Heart right ventricle (tissue), 16 donors: ENCODE measurements at regions not wholly inside any gene's neighbourhood (a gene's known extent, or its start where the extent isn't known, plus 50 kb on each side); places are given as distances from the start of the nearest gene placed in this dataset.
A peak's percentile ranks its signal among the peaks of the same experiment; 100 is the strongest.

Experiments used
- ATAC-seq, 8 donors: fragments of 200-7000 bp; cut with Tn5 transposase; one replicate each; pipeline ENCODE4 v1.9.1; 2020; ENCODE audit warnings: mild to moderate bottlenecking in 8 of 8, moderate library complexity in 8 of 8, moderate number of reproducible peaks in 1 of 8
- DNase-seq, 2 donors: peaks; one replicate each; pipeline ENCODE4 v3.0.0-alpha.2; 2020
- H3K27ac ChIP-seq, 10 donors: fragments of 200-600 bp; sonication (generic) in 2 of 10; one replicate each; pipeline versions ENCODE4 v1.5.0 to v1.8.0; 2020 to 2022; ENCODE audit warnings: mild to moderate bottlenecking in 3 of 10
- H3K27me3 ChIP-seq, 7 donors: fragments of 200-600 bp; one replicate each; pipeline ENCODE4 v1.8.0; 2021 to 2022; ENCODE audit warnings: mild to moderate bottlenecking in 2 of 7
- H3K36me3 ChIP-seq, 9 donors: fragments of 200-600 bp; sonication (generic) in 1 of 9; one replicate each; pipeline versions ENCODE4 v1.5.0 to v1.8.0; 2020 to 2022; ENCODE audit warnings: mild to moderate bottlenecking in 2 of 9
- H3K4me1 ChIP-seq, 9 donors: fragments of 200-600 bp; sonication (generic) in 1 of 9; one replicate each; pipeline versions ENCODE4 v1.5.0 to v1.8.0; 2020 to 2022; ENCODE audit warnings: mild to moderate bottlenecking in 4 of 9
- H3K4me3 ChIP-seq, 10 donors: fragments of 200-600 bp; sonication (generic) in 2 of 10; one replicate each; pipeline versions ENCODE4 v1.5.0 to v1.8.0; 2020 to 2022; ENCODE audit warnings: mild to moderate bottlenecking in 7 of 10, moderate library complexity in 2 of 10
- H3K9me3 ChIP-seq, 11 donors: fragments of 200-600 bp in 10 of 11; sonication (generic) in 2 of 11; one replicate each; pipeline versions ENCODE4 v1.5.0 to v1.8.0; 2013 to 2022; ENCODE audit warnings: mild to moderate bottlenecking in 2 of 11, control low read depth in 1 of 11, moderate library complexity in 1 of 11
- CTCF ChIP-seq, 9 donors: fragments of 200-600 bp; sonication (generic) in 2 of 9; IDR thresholded peaks; one replicate each; pipeline versions ENCODE4 v1.5.0 to v1.8.0; 2021 to 2022; ENCODE audit warnings: antibody characterized with exemption in 9 of 9, mild to moderate bottlenecking in 5 of 9, moderate library complexity in 1 of 9
- WGBS, 2 donors: extraction: QIAGEN DNeasy Blood & Tissue Kit; methylation state at CpG; one replicate each; pipeline ENCODE4 v1.1.7; 2013; ENCODE audit warnings: inconsistent platforms in 1 of 2; 5-methylcytosine and 5-hydroxymethylcytosine counted together
- intact Hi-C, 10 donors: fragments of 100-400 bp; cut with DNase I; formaldehyde crosslinking; loops; one replicate each; pipeline versions ENCODE4 v1.11.1 to v1.14.2; 2022
- donor health status: Arrhythmogenic right ventricular cardiomyopathy.
- donor health status: ischemic (EF 13 %, LVEDD 7.1; RV severe dilation, severe dysfunction).
- donor health status: healthy with polysubstance abuse.
- donor health status: DM: no; HTN: yes; CAD: no.
- donor health status: DM: no; HTN: no; CAD: no.
- donor health status: ischemic (EF 25% LVEDD 6.9; RV normal size, moderate dysfunction).
- donor health status: ischemic (EF 25% LVEDD 5.7; RV mildly dilated, moderate dysfunction).
- donor health status: healthy.
- donor health status: DM: yes; HTN: yes; CAD: no.
- donor health status: Ischemic cardiomyopathy.
- donor health status: ischemic (EF 35%, LVEDD 5.7; RV mildly dilated, moderate dysfunction).
- donor health status: nonischemic (EF 11% LVEDD 7.7; RV severe dilation, severe dysfunction).
- donor health status: DM: yes; HTN: yes; CAD: no.
- donor health status: PGD.
- donor health status: ischemic (EF 29% LVEDD 5.4; RV normal size, mild dysfunction).
- donor health status: nonischemic (EF 23%, LVEDD 6.1; RV moderate dilation, normal function).

GRCh38 chr15:62913246-62913645 is 129.3 kb upstream of the TPM1 start:
- H3K27me3 ChIP-seq: no peaks in the 10 kb centered on the region
- ATAC-seq (peak in 1 of 8 donors; percentile 39), DNase-seq (no peak)
- WGBS, 2 donors: 57 to 59% methylated on average over 1 of the region's 1 CpG
- H3K4me3 ChIP-seq: no peak overlapping the region
- H3K36me3 ChIP-seq: no peaks in the 10 kb centered on the region
- peaks cover 0 to 11% (median 0%) of the 10 kb centered on the region in 11 donors for H3K9me3 ChIP-seq
- intact Hi-C loops: no loop called here
- H3K27ac ChIP-seq: peak overlapping the region in 3 of 10 donors; percentile 6 to 37 (median 25)
- H3K4me1 ChIP-seq: peaks cover 0 to 12% (median 8%) of the 10 kb centered on the region in 9 donors
- TF ChIP-seq CTCF (IDR thresholded peaks at IDR 0.05): no peak

GRCh38 chr15:62914461-62915079 is 128.0 kb upstream of the TPM1 start:
- 96 to 98% methylated on average over 7 of the region's 7 CpGs for WGBS, 2 donors
- DNase-seq (no peak), ATAC-seq (no peak)
- Histone ChIP-seq H3K27me3 (no peaks in the 10 kb centered on the region), H3K4me1 (peaks cover 0 to 12% (median 8%) of the 10 kb centered on the region in 9 donors), H3K9me3 (peaks cover 0 to 11% (median 0%) of the 10 kb centered on the region in 11 donors), H3K27ac (no peak overlapping the region), H3K36me3 (no peaks in the 10 kb centered on the region), H3K4me3 (no peak overlapping the region)
- TF ChIP-seq CTCF (IDR thresholded peaks at IDR 0.05): no peak
- intact Hi-C loops: no loop called here

- DNase-seq (peak; percentile 31 to 69), ATAC-seq (peak; percentile 68 to 95 (median 89))
- intact Hi-C loops: loop anchor here in 2 of 10 donors (10.0 kb wide), 2 partner anchors 124 to 136 kb away; partner anchors contain the start of gene TPM1 (in 1 of the 2)
- Histone ChIP-seq H3K36me3 (no peaks in the 10 kb centered on the region), H3K4me1 (peaks cover 0 to 34% (median 17%) of the 10 kb centered on the region in 9 donors), H3K27me3 (no peaks in the 10 kb centered on the region), H3K4me3 (no peak overlapping the region), H3K9me3 (peaks cover 0 to 11% (median 0%) of the 10 kb centered on the region in 11 donors), H3K27ac (peak overlapping the region in 9 of 10 donors; percentile 6 to 82 (median 56))
- 48 to 50% methylated on average over 3 of the region's 3 CpGs for WGBS, 2 donors
- TF ChIP-seq CTCF (IDR thresholded peaks at IDR 0.05): no peak
These were observed 121.7 kb upstream of the TPM1 start for GRCh38 chr15:62920682-62921502.

- H3K9me3 ChIP-seq: peaks cover 0 to 2% (median 0%) of the 10 kb centered on the region in 11 donors
- intact Hi-C loops: loop anchor here in 2 of 10 donors (10.0 kb wide), 2 partner anchors 122 to 138 kb away; partner anchors contain the start of gene TPM1 (in 1 of the 2)
- TF ChIP-seq CTCF (IDR thresholded peaks at IDR 0.05): no peak
- no peaks in the 10 kb centered on the region for H3K27me3 ChIP-seq
- DNase-seq (no peak), ATAC-seq (peak in 1 of 8 donors; percentile 71)
- H3K36me3 ChIP-seq: no peaks in the 10 kb centered on the region
- 66 to 73% methylated on average over 3 of the region's 3 CpGs for WGBS, 2 donors
- peak overlapping the region in 8 of 10 donors; percentile 0 to 82 (median 40) for H3K27ac ChIP-seq
- H3K4me3 ChIP-seq: no peak overlapping the region
- peaks cover 0 to 35% (median 17%) of the 10 kb centered on the region in 9 donors for H3K4me1 ChIP-seq
These were observed 120.0 kb upstream of the TPM1 start for GRCh38 chr15:62922514-62922913.
